Colonic mucosa (tissue), 4 donors: ENCODE measurements at regions not wholly inside any gene's neighbourhood (a gene's known extent, or its start where the extent isn't known, plus 50 kb on each side); places are given as distances from the start of the nearest gene placed in this dataset.
"Not testable (repeated sequence)": the region's sequence is repeated elsewhere in the genome, so short reads cannot be mapped to it uniquely, and the experiment has no call there.

Source experiments
- DNase-seq: peaks from one replicate; pipeline ENCODE4 v3.0.0-alpha.2; 2020
- H3K27ac ChIP-seq: fragments of 200-600 bp; one replicate; pipeline ENCODE4 v1.8.0; 2021
- H3K27me3 ChIP-seq: fragments of 200-600 bp; one replicate; pipeline ENCODE4 v1.8.0; 2021
- H3K36me3 ChIP-seq: fragments of 200-600 bp; one replicate; pipeline ENCODE4 v1.8.0; 2021
- H3K4me1 ChIP-seq: fragments of 200-600 bp; one replicate; pipeline ENCODE4 v1.8.0; 2021; ENCODE audit warnings: mild to moderate bottlenecking
- H3K4me3 ChIP-seq: fragments of 200-600 bp; one replicate; pipeline ENCODE4 v1.8.0; 2021
- H3K9ac ChIP-seq, 2 donors: one replicate each; pipeline ENCODE4 v1.7.0; 2013; ENCODE audit warnings: control low read depth in 2 of 2, low read depth in 2 of 2, low read length in 2 of 2
- H3K9me3 ChIP-seq: fragments of 200-600 bp; one replicate; pipeline ENCODE4 v1.8.0; 2021
- CTCF ChIP-seq: fragments of 200-600 bp; IDR thresholded peaks from one replicate; pipeline ENCODE4 v1.8.0; 2022; ENCODE audit warnings: antibody characterized with exemption, mild to moderate bottlenecking
- intact Hi-C: fragments of 100-400 bp; cut with DNase I; formaldehyde crosslinking; loops from one replicate; pipeline ENCODE4 v1.14.1; 2022
- donor health status: healthy.
- donor health status: DM: no; HTN: no; CAD: no.
- donor health status: DM: no; HTN: no; CAD: no.

GRCh38 chr2:111668741-111669140 is 215.3 kb downstream of the ANAPC1 start:
- no peak for TF ChIP-seq CTCF
- H3K4me3 ChIP-seq, result no peak overlapping the region
- H3K27me3 ChIP-seq, result no peaks in the 10 kb centered on the region
- intact Hi-C loops, result no loop called here
- H3K9ac ChIP-seq, result no peak overlapping the region
- H3K4me1 ChIP-seq, result no peaks in the 10 kb centered on the region
- DNase-seq, result peak; percentile 10
- no peaks in the 10 kb centered on the region for H3K9me3 ChIP-seq
- no peaks in the 10 kb centered on the region for H3K36me3 ChIP-seq
- no peak overlapping the region for H3K27ac ChIP-seq

DNA sequence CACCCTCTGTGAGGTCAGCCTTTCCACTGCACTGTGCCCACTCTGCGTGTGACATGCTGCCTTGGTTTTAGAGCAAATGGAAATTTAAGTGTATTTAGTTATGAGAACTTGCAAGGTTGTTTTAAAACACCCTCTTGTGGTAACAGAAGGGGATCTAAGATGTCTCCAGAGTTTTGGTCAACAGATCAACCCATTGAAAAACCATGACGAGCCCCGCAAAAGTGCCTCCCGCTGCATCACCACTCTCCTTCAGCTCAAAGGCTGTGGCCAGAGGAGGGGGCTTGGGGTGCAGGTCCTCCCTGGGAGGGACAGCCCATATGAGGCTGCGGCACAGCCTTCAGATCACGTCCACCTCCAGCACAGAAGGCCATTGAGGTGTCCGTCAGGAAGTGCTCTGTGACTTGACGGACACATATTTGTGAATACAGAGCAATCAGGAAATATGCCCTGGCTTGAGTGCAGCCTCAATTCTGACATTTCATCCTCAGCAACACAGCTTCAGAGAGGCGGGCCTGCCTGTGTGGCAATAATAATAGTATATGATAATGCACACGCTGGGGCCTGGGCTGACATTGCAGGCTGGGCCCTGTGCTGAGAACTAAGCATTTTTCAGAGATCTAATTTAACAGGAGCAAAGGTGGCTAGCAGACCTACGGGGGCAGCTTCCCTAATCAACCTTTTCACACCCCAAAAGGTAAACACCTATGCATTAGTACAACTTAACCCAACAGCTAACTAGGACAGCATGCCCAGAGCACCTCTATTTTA is 213.9 kb downstream of the ANAPC1 start:
- H3K4me1 ChIP-seq, result no peaks in the 10 kb centered on the region
- no peak overlapping the region for H3K9ac ChIP-seq
- no peak for TF ChIP-seq CTCF
- no peaks in the 10 kb centered on the region for H3K36me3 ChIP-seq
- H3K9me3 ChIP-seq, result no peaks in the 10 kb centered on the region
- DNase-seq, result peak; percentile 13
- intact Hi-C loops, result no loop called here
- no peaks in the 10 kb centered on the region for H3K27me3 ChIP-seq
- no peak overlapping the region for H3K4me3 ChIP-seq
- no peak overlapping the region for H3K27ac ChIP-seq

DNA sequence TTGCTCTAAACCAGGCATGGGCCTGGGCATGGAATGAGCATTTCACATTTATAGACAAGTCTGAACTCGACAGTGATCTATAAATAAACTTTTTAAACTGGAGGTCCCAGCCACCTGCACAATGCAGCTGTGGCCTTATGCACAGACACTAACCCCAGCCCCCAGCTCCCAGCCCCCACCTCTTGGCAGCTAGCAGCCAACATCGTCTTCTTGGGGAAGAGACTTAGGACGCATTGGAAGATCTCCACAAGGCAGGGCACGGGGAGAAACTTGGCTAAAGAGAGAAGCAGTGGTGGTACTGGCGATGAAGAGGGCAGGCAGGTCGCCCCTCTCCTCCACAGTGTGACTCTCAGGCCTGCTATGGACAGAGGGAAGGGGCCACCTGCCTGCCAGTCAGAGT is 213.2 kb downstream of the ANAPC1 start:
- Histone ChIP-seq H3K4me1 (no peaks in the 10 kb centered on the region), H3K9ac (no peak overlapping the region), H3K4me3 (no peak overlapping the region), H3K27me3 (no peaks in the 10 kb centered on the region), H3K27ac (no peak overlapping the region), H3K36me3 (no peaks in the 10 kb centered on the region), H3K9me3 (no peaks in the 10 kb centered on the region)
- peak; percentile 11 for DNase-seq
- intact Hi-C loops, result no loop called here
- TF ChIP-seq CTCF, result no peak

DNA sequence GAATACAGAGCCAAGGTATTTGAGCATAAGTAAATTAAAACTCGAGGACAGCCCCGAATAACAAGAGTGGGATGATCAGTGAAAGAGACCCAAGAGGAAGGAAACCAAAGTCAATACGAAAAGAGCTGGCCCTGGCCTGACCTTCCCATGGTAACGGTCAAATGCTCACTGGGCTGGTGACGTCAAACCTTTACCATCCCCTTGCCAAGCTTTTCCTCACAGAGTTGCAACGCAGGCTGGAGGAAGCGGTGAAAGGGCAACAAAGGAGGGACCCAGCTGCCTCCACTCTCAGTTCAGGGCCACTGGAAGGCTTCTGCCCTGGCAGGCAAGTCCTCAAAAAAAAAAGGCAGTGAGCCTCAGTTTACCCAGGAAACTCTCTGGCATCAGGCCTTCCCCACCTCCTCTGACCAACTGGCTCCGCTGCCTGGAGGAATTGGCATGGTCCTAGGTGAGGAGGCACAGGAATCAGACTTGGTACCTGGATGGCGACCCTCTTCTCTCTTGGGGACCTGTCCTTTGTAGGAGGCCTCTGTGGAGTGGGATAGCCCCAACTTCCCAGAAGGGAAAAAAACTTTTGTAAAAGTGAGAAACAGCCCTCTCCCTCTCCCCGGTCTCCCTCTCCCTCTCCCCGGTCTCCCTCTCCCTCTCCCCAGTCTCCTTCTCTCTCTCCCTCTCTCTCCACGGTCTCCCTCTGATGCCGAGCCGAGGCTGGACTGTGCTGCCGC is 212.4 kb downstream of the ANAPC1 start:
- peak; percentile 42 for DNase-seq
- no peak overlapping the region for H3K4me3 ChIP-seq
- no peaks in the 10 kb centered on the region for H3K9me3 ChIP-seq
- no peak for TF ChIP-seq CTCF
- intact Hi-C loops, result no loop called here
- H3K4me1 ChIP-seq, result no peaks in the 10 kb centered on the region
- H3K9ac ChIP-seq, result no peak overlapping the region
- no peak overlapping the region for H3K27ac ChIP-seq
- no peaks in the 10 kb centered on the region for H3K36me3 ChIP-seq
- H3K27me3 ChIP-seq, result no peaks in the 10 kb centered on the region

DNA sequence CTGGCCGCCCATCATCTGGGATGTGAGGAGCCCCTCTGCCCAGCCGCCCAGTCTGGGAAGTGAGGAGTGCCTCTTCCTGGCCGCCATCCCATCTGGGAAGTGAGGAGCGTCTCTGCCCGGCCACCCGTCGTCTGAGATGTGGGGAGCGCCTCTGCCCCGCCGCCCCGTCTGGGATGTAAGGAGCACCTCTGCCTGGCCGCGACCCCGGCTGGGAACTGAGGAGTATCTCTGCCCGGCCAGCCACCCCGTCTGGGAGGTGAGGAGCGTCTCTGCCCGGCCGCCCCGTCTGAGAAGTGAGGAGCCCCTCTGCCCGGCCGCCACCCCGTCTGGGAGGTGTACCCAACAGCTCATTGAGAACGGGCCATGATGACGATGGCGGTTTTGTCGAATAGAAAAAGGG is 211.4 kb downstream of the ANAPC1 start:
- H3K4me3 ChIP-seq, intact Hi-C loops, H3K9ac ChIP-seq, H3K36me3 ChIP-seq, H3K27me3 ChIP-seq, H3K9me3 ChIP-seq, H3K27ac ChIP-seq, DNase-seq, H3K4me1 ChIP-seq: not testable (repeated sequence)

- H3K27ac ChIP-seq, result no peak overlapping the region
- no peaks in the 10 kb centered on the region for H3K36me3 ChIP-seq
- intact Hi-C loops, result no loop called here
- H3K27me3 ChIP-seq, result no peaks in the 10 kb centered on the region
- H3K4me1 ChIP-seq, result no peaks in the 10 kb centered on the region
- no peak for TF ChIP-seq CTCF
- no peak for DNase-seq
- no peaks in the 10 kb centered on the region for H3K9me3 ChIP-seq
- H3K4me3 ChIP-seq, result no peak overlapping the region
- H3K9ac ChIP-seq, result no peak overlapping the region
Measured at GRCh38 chr2:111673526-111673925, 210.5 kb downstream of the ANAPC1 start.
